ENCODE measurements at regions not wholly inside any gene's neighbourhood (a gene's known extent, or its start where the extent isn't known, plus 50 kb on each side); places are given as distances from the start of the nearest gene placed in this dataset.

DNA sequence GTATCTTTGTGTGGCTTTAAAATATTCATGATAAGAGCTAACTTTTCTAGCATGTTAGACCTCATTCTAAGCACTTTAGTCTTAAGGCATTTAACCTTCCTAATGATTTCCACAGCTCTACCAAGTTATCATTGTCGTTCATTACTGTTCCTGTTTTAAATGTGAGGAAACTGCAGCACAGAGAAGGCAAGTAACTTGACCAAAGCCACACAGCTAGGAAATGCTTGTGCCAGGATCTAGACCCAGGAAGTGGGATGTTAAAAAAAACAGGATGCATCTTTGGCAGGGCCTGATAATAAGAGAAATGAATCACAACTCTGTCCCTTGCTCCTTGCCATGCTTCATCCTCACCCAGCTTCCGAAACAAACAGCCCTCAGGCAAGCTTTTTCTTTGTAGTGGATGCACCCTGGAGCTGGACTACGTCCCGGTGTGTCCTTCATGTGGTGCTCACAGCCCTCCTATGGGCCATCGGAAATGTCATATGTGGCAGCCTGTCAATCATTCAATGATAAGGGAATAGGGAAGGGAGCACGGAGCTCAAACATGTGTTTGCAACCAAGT, 196.9 kb upstream of the RREB1 start:
- Histone ChIP-seq H3K9me3 (ENCODE audit: control insufficient read depth in 2 of 2, low read length in 2 of 2) (no peaks in the 10 kb centered on the region), H3K36me3 (ENCODE audit: control insufficient read depth in 2 of 2, insufficient read depth in 2 of 2, low read length in 2 of 2) (no peaks in the 10 kb centered on the region), H3K9ac (ENCODE audit: low read length in 2 of 2) (no peak overlapping the region), H3K27me3 (ENCODE audit: control insufficient read depth in 1 of 2, insufficient read depth in 2 of 2, low read length in 2 of 2) (no peaks in the 10 kb centered on the region), H3K27ac (ENCODE audit: low read length) (no peak overlapping the region), H3K4me1 (ENCODE audit: control insufficient read depth, insufficient read depth, low read length) (peaks cover 7% of the 10 kb centered on the region), H3K4me3 (ENCODE audit: low read length in 2 of 2) (no peak overlapping the region)

DNA sequence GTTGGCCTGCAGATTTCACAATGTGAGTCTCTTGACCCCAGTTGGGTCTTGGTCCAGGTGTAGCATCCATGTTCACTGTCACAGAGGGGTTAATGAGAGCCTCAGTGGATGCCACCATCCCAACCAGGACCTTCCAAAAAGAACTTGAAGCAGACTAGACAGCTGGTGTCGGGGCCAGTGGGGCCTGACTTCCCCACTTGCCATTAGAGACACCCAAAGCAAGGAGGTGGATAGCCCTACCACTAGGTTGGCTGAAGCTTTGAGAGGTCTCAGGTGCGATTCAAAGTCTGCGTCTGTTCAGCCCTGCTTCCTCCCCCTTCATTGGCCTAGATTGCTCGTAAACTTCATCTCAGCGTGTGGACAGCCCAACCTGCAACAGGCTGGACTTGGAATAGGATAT, 196.4 kb upstream of the RREB1 start:
- no peaks in the 10 kb centered on the region for H3K9me3 ChIP-seq (ENCODE audit: control insufficient read depth in 2 of 2, low read length in 2 of 2)
- no peak overlapping the region for H3K27ac ChIP-seq (ENCODE audit: low read length)

DNA sequence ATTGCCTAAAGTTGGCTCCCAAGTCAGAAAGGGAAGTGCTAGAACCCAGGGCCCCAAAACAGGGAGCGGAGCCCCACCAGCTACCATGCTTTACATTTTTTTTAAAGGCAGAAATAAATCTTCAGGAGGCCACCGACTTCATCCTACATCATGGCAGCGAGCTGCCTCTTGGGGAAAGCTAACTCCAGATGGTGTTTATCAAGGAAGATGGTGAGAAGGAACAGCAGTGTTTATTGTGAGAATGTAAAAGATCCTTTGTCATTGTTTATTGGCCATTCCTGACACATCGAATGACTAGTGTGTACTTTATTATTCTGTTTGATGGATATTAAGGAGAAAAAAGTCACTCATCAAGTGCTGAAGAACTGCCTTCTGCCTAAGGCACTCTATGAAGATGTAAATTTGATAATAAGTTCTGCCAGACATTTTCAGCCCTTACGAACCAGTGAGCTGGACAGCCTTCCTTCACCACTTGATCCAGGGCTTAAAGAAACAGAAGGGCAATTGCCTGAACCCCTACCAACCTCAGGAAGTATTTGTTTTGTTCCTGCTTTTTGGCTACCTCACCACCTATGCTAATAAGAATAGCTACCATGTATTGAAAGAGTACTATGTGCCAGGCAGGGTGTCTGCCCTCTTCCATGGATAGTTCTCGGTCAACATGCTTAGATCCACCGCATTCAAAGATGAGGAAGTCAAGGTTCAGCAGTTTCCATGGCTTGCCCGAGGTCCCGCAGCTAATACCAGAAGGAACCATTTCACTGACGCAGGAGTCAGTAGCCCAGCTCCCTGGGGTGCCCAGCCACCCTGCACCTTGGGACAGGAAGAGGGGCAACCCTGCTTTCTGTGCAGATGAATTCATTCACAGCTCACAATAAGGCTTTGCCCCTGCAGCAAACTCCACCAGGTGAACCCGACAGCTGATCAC, 194.7 kb upstream of the RREB1 start:
- Histone ChIP-seq H3K27ac (ENCODE audit: low read length) (no peak overlapping the region), H3K4me1 (ENCODE audit: control insufficient read depth, insufficient read depth, low read length) (peaks cover 17% of the 10 kb centered on the region), H3K4me3 (ENCODE audit: low read length in 2 of 2) (no peak overlapping the region), H3K9ac (ENCODE audit: low read length in 2 of 2) (no peak overlapping the region), H3K36me3 (ENCODE audit: control insufficient read depth in 2 of 2, insufficient read depth in 2 of 2, low read length in 2 of 2) (no peaks in the 10 kb centered on the region), H3K27me3 (ENCODE audit: control insufficient read depth in 1 of 2, insufficient read depth in 2 of 2, low read length in 2 of 2) (no peaks in the 10 kb centered on the region), H3K9me3 (ENCODE audit: control insufficient read depth in 2 of 2, low read length in 2 of 2) (no peaks in the 10 kb centered on the region)

More for the DNA sequence above, 196.4 kb upstream of the RREB1 start:
- no peaks in the 10 kb centered on the region for H3K36me3 ChIP-seq (ENCODE audit: control insufficient read depth in 2 of 2, insufficient read depth in 2 of 2, low read length in 2 of 2)
- H3K4me1 ChIP-seq (ENCODE audit: control insufficient read depth, insufficient read depth, low read length): peaks cover 12% of the 10 kb centered on the region
- H3K4me3 ChIP-seq (ENCODE audit: low read length in 2 of 2): no peak overlapping the region
- no peak overlapping the region for H3K9ac ChIP-seq (ENCODE audit: low read length in 2 of 2)
- no peaks in the 10 kb centered on the region for H3K27me3 ChIP-seq (ENCODE audit: control insufficient read depth in 1 of 2, insufficient read depth in 2 of 2, low read length in 2 of 2)

DNA sequence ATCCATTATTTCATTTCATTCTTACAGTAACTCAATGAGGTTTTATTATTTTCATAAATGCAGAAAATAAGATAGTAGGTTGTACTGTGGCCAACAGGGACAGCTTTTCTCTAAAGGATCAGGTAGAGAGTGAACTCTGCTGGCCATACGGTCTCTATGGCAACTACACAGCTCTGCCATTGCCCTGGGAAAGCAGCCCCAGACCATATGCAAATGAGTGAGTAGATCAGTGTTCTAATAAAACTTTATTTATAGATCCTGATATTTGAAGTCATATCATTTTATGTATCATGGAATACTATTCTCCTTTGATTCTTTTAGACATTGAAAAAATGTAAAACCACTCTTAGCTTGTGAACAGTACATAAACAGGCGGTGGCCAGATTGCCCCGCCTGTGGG, 192.5 kb upstream of the RREB1 start:
- Histone ChIP-seq H3K27ac (ENCODE audit: low read length) (no peak overlapping the region), H3K36me3 (ENCODE audit: control insufficient read depth in 2 of 2, insufficient read depth in 2 of 2, low read length in 2 of 2) (no peaks in the 10 kb centered on the region), H3K9ac (ENCODE audit: low read length in 2 of 2) (peak overlapping the region; percentile 40 to 55), H3K4me1 (ENCODE audit: control insufficient read depth, insufficient read depth, low read length) (peaks cover 20% of the 10 kb centered on the region), H3K4me3 (ENCODE audit: low read length in 2 of 2) (peak overlapping the region; percentile 64), H3K9me3 (ENCODE audit: control insufficient read depth in 2 of 2, low read length in 2 of 2) (no peaks in the 10 kb centered on the region), H3K27me3 (ENCODE audit: control insufficient read depth in 1 of 2, insufficient read depth in 2 of 2, low read length in 2 of 2) (no peaks in the 10 kb centered on the region)

DNA sequence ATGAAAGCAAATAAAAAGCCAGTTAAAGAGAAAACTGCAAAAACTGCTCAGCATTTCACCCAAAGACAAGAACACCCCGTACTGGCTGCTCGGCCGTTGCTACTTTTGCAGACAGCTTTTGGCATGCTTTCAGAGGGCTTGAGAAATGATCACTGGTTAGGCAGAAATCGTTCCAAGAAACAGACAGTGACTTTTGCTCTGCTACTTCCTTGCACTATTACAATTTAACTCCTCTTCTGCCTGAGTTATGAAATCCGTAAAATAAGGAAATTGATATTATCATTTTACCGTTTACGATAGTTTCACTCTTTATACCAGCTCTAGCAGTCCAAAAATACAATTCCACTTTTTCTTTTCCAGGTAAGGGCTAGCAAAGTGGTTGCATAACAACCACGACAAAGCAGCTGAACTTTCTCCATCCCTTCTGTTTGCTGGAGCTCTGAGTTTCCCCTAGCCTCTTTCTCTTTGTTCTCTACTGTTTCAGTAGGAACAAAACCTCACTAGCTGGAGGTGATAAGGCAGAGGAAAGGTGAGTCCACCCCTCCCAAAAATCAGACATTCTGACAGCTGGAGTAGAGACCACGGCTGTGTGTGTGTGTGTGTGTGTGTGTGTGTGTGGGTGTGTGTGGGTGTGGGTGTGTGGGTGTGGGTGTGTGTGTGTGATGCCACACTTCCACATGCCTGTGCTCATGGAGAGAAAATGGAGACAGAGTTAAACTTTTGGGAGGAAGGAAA, 191.8 kb upstream of the RREB1 start:
- peaks cover 20% of the 10 kb centered on the region for H3K4me1 ChIP-seq (ENCODE audit: control insufficient read depth, insufficient read depth, low read length)
- H3K27me3 ChIP-seq (ENCODE audit: control insufficient read depth in 1 of 2, insufficient read depth in 2 of 2, low read length in 2 of 2): no peaks in the 10 kb centered on the region
- peak overlapping the region; percentile 40 to 55 for H3K9ac ChIP-seq (ENCODE audit: low read length in 2 of 2)
- peak overlapping the region; percentile 64 for H3K4me3 ChIP-seq (ENCODE audit: low read length in 2 of 2)
- no peaks in the 10 kb centered on the region for H3K9me3 ChIP-seq (ENCODE audit: control insufficient read depth in 2 of 2, low read length in 2 of 2)
- H3K27ac ChIP-seq (ENCODE audit: low read length): peak overlapping the region; percentile 18
- no peaks in the 10 kb centered on the region for H3K36me3 ChIP-seq (ENCODE audit: control insufficient read depth in 2 of 2, insufficient read depth in 2 of 2, low read length in 2 of 2)

DNA sequence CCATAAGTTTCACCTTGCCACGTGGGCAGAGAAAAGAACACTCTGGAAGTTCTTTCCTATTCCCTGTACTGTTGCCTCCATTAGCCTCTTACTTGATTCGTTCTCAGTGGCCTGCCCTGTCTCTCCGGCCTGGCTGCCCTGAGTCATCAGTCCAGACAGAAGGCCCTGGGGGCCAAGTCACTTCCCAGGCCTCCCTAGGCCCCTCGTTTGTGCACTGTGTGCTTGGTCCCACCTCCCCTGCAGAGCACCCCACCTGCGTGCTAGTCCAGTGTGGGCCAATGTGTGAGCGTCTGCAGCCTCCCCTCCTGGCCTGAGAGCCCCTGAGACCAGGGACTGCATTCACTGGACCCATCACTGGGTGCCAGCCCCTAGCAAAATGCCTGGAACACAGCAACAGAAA, 191.2 kb upstream of the RREB1 start:
- H3K27ac ChIP-seq (ENCODE audit: low read length): peak overlapping the region; percentile 18
- peak overlapping the region in 1 of 2 donors; percentile 9 for H3K9ac ChIP-seq (ENCODE audit: low read length in 2 of 2)
- peaks cover 20% of the 10 kb centered on the region for H3K4me1 ChIP-seq (ENCODE audit: control insufficient read depth, insufficient read depth, low read length)

DNA sequence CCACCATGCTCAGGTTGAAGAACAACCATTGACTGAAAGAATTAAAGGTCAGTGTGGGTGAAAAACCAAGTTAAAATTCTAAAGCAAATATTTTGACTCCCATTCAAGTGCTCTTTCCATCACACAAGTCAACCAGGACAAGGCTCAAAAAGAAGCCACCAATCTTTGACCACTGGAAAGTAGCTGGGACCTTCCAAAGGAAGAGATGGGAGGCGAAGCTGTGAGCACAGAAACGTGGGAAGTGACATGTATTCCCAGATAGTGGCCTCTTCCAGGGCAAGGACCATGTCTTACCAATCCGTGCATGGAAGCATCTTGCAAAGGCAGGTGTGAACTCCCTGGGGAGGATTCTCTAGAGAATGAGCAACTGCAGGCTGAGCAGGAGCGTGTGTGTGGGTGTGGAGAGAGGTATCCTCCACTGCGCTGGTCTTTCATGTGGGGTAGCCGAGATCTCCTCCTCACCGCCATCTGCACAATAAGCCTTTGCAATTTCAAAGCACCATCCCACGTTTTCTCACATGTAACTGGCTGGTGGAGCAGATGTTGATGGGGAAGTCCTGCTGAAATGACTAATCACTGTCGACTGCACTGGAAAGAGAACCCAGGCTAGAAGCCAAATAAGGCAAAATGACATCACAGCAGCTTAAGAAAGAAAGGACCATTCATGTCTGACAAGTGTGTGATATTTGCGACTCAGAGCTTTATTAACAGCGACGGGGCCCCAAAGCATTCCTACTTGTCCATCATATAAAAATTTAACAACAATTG, 189.4 kb upstream of the RREB1 start:
- Histone ChIP-seq H3K9me3 (ENCODE audit: control insufficient read depth in 2 of 2, low read length in 2 of 2) (peaks cover 0 to 3% of the 10 kb centered on the region in 2 donors), H3K4me3 (ENCODE audit: low read length in 2 of 2) (no peak overlapping the region), H3K27ac (ENCODE audit: low read length) (no peak overlapping the region), H3K27me3 (ENCODE audit: control insufficient read depth in 1 of 2, insufficient read depth in 2 of 2, low read length in 2 of 2) (no peaks in the 10 kb centered on the region), H3K36me3 (ENCODE audit: control insufficient read depth in 2 of 2, insufficient read depth in 2 of 2, low read length in 2 of 2) (no peaks in the 10 kb centered on the region), H3K4me1 (ENCODE audit: control insufficient read depth, insufficient read depth, low read length) (peaks cover 16% of the 10 kb centered on the region), H3K9ac (ENCODE audit: low read length in 2 of 2) (no peak overlapping the region)

More for the DNA sequence above, 191.2 kb upstream of the RREB1 start:
- Histone ChIP-seq H3K9me3 (ENCODE audit: control insufficient read depth in 2 of 2, low read length in 2 of 2) (no peaks in the 10 kb centered on the region), H3K4me3 (ENCODE audit: low read length in 2 of 2) (no peak overlapping the region), H3K27me3 (ENCODE audit: control insufficient read depth in 1 of 2, insufficient read depth in 2 of 2, low read length in 2 of 2) (no peaks in the 10 kb centered on the region), H3K36me3 (ENCODE audit: control insufficient read depth in 2 of 2, insufficient read depth in 2 of 2, low read length in 2 of 2) (no peaks in the 10 kb centered on the region)

DNA sequence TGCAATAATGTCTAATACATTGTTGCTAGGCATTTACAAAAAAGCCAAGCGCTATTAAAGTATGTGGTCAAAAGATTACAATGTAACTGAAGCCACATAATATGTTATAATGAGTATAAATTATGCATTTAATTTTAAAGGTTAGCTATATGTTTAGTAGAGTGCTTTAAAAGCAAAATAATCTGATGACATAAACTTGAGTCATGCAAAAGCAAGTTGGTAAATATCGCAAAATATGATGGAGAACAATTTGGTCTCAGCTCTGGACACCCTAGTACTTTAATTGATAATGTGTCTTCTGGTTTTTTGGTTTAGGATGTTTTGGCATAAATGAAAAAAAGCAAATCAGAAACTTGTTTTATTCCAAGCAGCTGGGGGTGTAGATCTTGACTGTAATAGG, 188.6 kb upstream of the RREB1 start:
- Histone ChIP-seq H3K4me3 (ENCODE audit: low read length in 2 of 2) (no peak overlapping the region), H3K4me1 (ENCODE audit: control insufficient read depth, insufficient read depth, low read length) (peaks cover 16% of the 10 kb centered on the region), H3K27me3 (ENCODE audit: control insufficient read depth in 1 of 2, insufficient read depth in 2 of 2, low read length in 2 of 2) (no peaks in the 10 kb centered on the region), H3K27ac (ENCODE audit: low read length) (no peak overlapping the region), H3K36me3 (ENCODE audit: control insufficient read depth in 2 of 2, insufficient read depth in 2 of 2, low read length in 2 of 2) (no peaks in the 10 kb centered on the region), H3K9ac (ENCODE audit: low read length in 2 of 2) (no peak overlapping the region), H3K9me3 (ENCODE audit: control insufficient read depth in 2 of 2, low read length in 2 of 2) (peaks cover 0 to 3% of the 10 kb centered on the region in 2 donors)

DNA sequence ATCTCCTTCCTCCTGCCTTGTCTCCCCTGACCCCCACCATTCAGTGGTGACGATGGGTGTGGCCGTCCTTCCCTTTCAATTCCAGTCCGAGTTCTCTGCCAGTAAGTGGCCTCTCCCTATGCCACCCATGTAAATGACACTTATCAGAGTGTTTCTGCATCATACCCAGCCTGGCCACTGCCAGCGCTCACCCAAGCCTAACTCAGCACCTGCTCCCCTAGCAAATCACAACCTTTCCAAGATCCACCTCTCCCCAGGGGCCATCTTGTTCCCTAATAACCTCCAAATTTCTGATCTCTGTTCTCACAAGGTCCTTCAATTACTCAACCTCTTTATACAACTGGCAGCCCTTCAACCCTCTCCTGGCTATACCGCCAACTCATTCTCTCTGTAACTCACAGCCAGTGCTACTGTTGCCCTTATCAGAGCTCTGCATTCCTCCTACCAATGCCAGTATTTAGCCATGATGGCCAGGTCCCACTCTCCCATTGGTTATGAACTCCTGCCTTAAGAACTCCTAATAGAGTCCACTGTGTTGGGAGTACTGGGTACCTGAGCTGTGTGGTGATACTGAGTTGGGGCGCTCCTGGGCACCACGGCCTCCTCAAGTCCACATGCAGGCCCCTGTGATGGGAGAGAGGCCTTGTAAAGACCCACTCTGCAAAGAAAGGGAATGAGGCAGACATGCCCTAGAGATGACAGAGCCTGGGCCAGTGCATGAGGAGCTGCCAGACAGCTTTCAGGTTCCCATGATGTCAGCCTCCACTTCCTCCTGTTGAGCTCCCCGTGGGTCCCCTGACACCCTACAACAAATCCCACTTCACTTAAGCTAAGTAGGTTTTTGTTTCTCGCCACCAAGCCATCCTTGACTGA, 187.4 kb upstream of the RREB1 start:
- H3K27me3 ChIP-seq (ENCODE audit: control insufficient read depth in 1 of 2, insufficient read depth in 2 of 2, low read length in 2 of 2): no peaks in the 10 kb centered on the region
- no peak overlapping the region for H3K9ac ChIP-seq (ENCODE audit: low read length in 2 of 2)
- H3K4me3 ChIP-seq (ENCODE audit: low read length in 2 of 2): no peak overlapping the region
- H3K27ac ChIP-seq (ENCODE audit: low read length): no peak overlapping the region
- H3K36me3 ChIP-seq (ENCODE audit: control insufficient read depth in 2 of 2, insufficient read depth in 2 of 2, low read length in 2 of 2): no peaks in the 10 kb centered on the region
- H3K9me3 ChIP-seq (ENCODE audit: control insufficient read depth in 2 of 2, low read length in 2 of 2): peaks cover 0 to 3% of the 10 kb centered on the region in 2 donors
- peaks cover 15% of the 10 kb centered on the region for H3K4me1 ChIP-seq (ENCODE audit: control insufficient read depth, insufficient read depth, low read length)
